GM06990 (cell line): ENCODE measurements at regions not wholly inside any gene's neighbourhood (a gene's known extent, or its start where the extent isn't known, plus 50 kb on each side); places are given as distances from the start of the nearest gene placed in this dataset.

Experiments
- DNase-seq: peaks from one replicate; pipeline ENCODE4 v3.0.0-alpha.2; 2011; ENCODE audit not compliant: insufficient read length; ENCODE audit errors: extremely low read depth
- H3K27me3 ChIP-seq: replicated peaks from 2 replicates; pipeline ENCODE4 v1.6.0; 2011; ENCODE audit warnings: low read length; ENCODE audit not compliant: control insufficient read depth, insufficient read depth
- H3K36me3 ChIP-seq: 2 replicates; pipeline ENCODE4 v1.5.1; 2011; ENCODE audit warnings: low read length; ENCODE audit not compliant: control insufficient read depth, insufficient read depth
- H3K4me3 ChIP-seq: replicated peaks from 2 replicates; pipeline ENCODE4 v1.5.1; 2011; ENCODE audit warnings: low read depth, mild to moderate bottlenecking, control low read depth, low read length
- CTCF ChIP-seq: IDR thresholded peaks from 2 replicates; pipeline ENCODE4 v1.5.1; 2011; ENCODE audit warnings: low read length, control low read depth, mild to moderate bottlenecking, inconsistent platforms; ENCODE audit not compliant: insufficient read depth, poor library complexity, severe bottlenecking

- TF ChIP-seq CTCF = no peak
- no peak for DNase-seq
- Histone ChIP-seq H3K27me3 (no peaks in the 10 kb centered on the region), H3K4me3 (no peak overlapping the region), H3K36me3 (no peaks in the 10 kb centered on the region)
Observed at GRCh38 chr20:4556781-4557180, 129.5 kb upstream of the PRNP start.

GRCh38 chr20:4555188-4555890 is 130.9 kb upstream of the PRNP start:
- H3K4me3 ChIP-seq = no peak overlapping the region
- no peak for DNase-seq
- H3K36me3 ChIP-seq = no peaks in the 10 kb centered on the region
- no peak for TF ChIP-seq CTCF
- no peaks in the 10 kb centered on the region for H3K27me3 ChIP-seq

GRCh38 chr20:4554346-4554745 is 131.9 kb upstream of the PRNP start:
- TF ChIP-seq CTCF = no peak
- H3K27me3 ChIP-seq = no peaks in the 10 kb centered on the region
- no peaks in the 10 kb centered on the region for H3K36me3 ChIP-seq
- no peak for DNase-seq
- H3K4me3 ChIP-seq = no peak overlapping the region

GRCh38 chr20:4552075-4552640 is 134.1 kb upstream of the PRNP start:
- no peak for TF ChIP-seq CTCF
- Histone ChIP-seq H3K4me3 (no peak overlapping the region), H3K27me3 (no peaks in the 10 kb centered on the region), H3K36me3 (no peaks in the 10 kb centered on the region)
- no peak for DNase-seq

- no peak for DNase-seq
- H3K4me3 ChIP-seq = no peak overlapping the region
- no peak for TF ChIP-seq CTCF
- H3K36me3 ChIP-seq = no peaks in the 10 kb centered on the region
- H3K27me3 ChIP-seq = no peaks in the 10 kb centered on the region
Observed at GRCh38 chr20:4550740-4551139, 135.5 kb upstream of the PRNP start.
